Erythroblast (primary cell): ENCODE measurements at regions not wholly inside any gene's neighbourhood (a gene's known extent, or its start where the extent isn't known, plus 50 kb on each side); places are given as distances from the start of the nearest gene placed in this dataset.

ENCODE experiments used
- GATA1 ChIP-seq: IDR thresholded peaks from 2 replicates; pipeline ENCODE4 v1.6.1; 2011; ENCODE audit warnings: low read depth, mild to moderate bottlenecking, control low read depth, low read length, moderate library complexity
- POLR2A ChIP-seq: IDR thresholded peaks from 2 replicates; pipeline ENCODE4 v1.6.1; 2011; ENCODE audit warnings: mild to moderate bottlenecking, low read length

GRCh38 chr13:69566104-69566716 lies 541.4 kb upstream of the ATXN8OS start:
- no peak for TF ChIP-seq POLR2A
- TF ChIP-seq GATA1, result no peak
